ENCODE measurements at regions not wholly inside any gene's neighbourhood (a gene's known extent, or its start where the extent isn't known, plus 50 kb on each side); places are given as distances from the start of the nearest gene placed in this dataset.

DNA sequence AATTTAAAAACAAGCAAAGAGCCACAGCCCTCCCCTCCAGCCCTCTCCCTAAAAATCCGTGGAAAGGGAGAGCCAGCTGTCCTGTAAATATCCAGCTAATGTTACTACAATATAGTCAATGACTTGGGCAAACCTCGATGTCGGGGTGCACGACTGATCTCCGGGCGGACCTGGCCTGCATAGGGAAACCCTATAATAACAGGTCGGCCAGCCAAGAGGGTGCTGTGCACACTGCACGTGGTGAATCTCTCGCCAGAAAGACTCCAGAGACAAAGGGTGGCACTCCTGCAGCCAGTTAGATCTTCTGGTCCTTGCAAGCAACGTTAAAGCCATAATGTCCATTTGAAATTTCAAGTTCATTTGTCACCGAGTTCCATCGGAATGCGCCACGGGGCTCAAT is 1092.8 kb downstream of the ADGRL3 start:
- DNase-seq = no peak

DNA sequence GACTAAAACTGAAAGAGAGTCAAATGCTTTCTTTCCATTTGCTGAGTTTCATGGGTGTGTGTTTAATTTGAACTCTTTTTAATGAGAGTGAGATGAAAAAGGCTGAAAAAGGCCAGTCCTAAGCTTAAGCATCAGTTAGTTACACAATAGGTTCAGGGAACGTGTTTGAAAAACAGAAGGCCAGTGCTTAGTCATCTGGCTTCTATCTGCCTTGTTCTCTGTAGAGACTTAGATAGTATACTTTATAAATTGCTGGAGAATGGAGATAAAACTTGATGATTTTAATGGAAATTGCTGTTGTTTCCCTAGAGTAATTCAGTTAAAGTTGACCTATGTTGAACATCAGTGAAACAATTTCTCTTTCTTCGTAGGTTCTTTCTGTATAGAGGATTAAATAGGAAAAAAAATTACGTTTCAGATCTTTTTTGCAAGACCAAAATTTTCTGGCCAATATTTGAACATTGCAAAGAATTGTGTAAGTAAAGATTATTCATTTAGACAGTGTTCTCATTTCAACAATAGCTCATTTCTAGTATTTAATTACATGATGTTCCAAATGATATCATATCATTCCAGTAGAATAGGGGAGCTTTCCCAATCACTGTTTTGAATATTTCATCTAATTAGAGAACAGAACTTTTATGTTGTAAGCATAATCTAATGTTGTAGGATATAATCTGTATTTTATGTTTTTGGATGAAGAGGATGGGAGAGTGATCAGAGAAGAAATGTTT is 1088.8 kb downstream of the ADGRL3 start:
- no peak for DNase-seq

DNA sequence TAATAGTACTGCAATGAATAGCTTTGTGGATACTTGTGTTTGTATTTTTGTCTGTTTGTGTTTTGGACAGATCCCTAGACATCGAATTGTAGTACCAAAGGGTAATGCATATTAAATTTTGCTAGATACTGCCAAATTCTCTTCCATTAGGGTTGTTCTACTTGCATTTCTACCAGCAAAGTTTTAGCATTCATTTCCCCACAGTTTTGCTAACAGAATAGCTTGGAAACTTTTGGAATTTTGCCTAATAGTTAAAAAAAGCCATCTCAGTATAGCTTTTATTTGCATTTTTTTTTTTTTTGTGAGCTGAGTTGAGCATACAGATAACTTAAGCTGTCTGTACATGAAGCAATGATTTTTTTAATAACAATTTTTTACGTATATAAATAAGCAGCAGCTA is 1084.9 kb downstream of the ADGRL3 start:
- DNase-seq = no peak

DNA sequence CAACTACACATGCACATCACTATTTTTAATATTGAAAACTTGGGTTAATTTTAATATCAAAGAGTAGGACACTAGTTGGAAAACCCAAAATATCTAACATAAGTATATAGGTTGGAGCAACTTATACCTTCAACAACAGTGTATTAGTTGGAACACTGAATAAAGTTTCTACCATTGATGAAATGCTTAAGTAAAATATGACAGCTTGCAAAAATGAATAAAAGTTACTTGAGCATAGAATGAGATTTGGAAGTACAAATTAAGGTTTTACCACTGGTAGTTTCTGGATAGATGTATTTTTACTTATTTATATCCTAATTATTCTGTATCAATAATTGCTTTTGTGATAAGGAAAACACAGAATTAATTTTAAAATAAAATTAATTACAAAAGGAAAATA is 1079.6 kb downstream of the ADGRL3 start:
- DNase-seq = no peak

DNA sequence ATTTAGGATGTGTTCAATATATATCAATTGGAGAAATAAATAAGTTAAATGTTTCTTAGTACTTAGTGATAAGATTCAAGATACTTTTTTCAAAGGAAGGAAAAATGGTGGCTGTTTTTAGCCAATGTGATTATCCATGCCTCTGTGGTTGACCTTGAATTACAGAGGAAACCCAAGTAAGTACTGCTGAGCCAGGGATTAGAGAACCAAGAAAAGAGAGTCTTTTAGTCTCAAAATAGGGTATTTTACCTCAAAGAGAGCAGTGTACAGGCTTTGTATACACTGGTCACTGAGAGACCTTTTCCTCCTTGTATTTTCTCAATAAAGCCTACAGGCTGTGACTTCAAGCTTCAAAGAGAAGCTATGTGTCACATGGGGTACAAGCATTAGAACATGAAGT is 1075.3 kb downstream of the ADGRL3 start:
- DNase-seq = no peak

DNA sequence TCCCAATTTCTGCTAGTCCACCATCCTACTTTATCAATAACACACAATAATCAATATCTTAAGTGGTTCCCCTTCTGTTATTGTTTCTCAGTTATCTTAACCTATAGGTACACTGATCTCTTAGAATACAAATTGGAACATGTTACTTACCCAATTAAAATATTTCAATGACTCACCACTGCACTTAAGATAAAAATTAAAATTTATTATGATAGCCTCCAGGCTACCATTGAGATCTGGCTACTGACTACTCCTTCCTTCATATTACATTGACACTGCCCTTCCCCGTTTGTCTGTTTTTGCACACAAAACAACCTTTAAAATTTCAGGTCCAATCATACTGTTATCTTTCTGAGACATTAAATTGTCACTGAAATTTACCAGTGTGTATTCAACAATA is 1074.7 kb downstream of the ADGRL3 start:
- DNase-seq = no peak

DNA sequence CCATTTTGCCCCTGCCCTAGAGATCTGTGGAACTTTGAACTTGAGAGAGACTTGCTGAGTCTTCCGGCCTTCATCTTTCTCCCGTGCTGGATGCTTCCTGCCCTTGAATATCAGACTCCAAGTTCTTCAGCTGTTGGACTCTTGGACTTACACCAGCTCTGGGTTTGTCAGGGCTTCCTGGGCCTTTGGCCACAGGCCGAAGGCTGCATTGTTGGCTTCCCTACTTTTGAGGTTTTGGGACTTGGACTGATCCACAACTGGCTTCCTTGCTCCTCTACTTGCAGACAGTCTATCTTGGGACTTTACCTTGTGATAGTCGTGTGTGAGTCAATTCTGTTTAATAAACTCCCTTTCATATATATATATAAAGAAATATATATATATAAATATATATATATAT is 1071.0 kb downstream of the ADGRL3 start:
- no peak for DNase-seq

DNA sequence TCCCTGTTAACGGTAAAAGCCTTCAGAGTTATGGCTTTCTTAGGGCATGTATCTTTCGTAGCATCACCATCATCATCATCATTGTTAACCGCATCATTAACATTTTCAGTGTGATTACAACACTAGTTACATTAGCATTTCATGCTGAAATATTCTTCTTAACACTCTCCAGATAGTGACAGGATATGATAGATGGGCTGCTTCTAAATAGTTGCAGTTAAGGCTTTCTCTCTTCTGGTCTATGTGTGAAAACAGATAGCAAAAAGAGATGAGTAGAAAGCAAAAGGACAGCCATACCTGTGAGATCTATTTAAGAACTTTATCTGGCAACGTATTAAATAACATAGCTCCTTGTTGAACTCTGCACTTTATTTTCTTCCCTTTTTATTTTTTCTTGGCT is 1069.8 kb downstream of the ADGRL3 start:
- no peak for DNase-seq

DNA sequence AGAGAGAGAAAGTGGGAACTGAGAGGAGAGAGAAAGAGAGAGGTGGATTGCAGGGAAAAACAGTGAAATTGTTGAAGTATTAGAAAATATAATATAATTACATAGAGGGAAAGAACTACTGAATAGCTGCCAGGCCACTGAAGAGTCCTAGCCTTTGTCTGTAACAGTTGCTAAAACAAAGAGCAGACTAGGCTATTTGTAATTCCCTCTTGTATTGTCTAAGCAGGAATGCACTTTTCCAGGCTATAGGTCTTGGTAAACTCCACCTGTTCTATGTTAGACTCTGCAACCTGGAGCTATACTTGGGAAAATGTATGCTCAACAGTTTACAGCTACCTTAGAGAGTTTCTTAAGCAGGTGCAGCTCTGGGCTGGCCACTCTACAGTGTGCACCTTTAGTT is 1063.3 kb downstream of the ADGRL3 start:
- no peak for DNase-seq

DNA sequence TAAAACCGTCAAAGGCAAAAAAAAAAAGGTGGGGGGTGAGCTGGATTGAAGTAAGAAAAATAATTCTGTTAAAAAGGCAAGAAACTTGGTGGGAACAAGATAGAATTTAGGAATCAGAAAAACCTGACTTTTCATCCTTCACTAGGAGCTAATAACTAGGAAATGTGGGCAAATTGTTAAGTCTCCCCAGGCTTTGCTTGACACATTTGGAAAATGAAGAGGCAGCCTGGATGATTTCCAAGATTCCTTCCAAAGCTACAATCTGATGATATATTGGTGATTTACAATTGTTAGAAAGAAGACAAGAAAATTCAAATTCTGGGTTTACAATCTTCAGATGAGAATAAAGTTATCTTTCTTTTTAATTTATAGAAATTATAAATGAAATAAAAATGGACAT is 1062.5 kb downstream of the ADGRL3 start:
- DNase-seq = no peak

DNA sequence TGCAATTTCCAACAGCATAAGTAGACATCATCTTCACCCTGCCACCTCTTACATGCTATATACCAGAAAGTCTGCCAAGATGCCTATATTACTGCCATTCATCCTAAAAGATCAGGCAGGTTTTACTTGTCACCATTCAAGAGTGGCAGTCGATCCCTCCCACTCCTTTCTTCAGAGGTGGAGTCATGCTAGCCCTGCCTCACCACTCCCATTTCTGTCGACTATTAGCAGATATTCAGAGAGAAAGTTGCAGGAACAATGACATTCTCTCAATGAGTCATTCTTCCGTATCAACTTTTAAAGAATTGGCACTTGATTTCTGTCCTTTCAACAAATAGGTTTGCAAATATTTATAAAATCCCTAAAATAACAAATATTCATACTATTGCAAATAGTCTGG is 1060.1 kb downstream of the ADGRL3 start:
- DNase-seq = no peak

DNA sequence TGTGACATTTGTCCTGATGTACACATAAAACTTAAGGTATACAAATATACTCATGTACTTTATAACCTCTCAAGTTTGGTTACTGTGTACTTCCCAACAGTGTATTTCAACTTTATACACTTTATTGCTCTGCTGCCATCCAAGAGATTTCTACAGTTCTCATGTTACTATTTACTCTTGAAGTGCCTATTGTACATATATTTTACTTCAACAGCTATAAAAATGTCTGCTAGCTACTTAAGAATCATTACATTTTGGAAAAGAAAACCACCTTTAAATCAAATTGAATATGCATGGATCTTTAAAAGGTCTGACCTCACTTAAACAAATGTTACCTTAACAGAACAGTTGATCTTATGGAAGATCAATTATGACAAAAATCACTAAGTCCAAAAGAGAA is 1056.4 kb downstream of the ADGRL3 start:
- DNase-seq = no peak

DNA sequence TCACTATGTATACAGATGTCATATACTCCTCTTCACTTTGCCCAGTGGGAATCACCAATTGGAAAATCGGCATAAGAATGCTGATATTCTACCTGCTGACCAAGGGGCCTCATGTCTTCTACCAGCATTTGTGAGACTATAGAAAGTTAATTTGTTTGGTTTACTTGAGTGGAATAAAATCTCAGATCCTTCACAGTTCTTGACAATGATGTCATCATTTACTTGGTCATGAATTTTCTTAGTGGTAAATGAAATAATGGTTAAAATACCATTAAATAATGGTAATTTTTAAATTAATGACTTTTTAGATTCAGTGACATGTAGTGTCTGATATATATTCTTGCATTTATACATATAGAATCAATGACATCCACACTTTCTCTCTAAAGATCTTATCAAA is 1052.6 kb downstream of the ADGRL3 start:
- DNase-seq = no peak

DNA sequence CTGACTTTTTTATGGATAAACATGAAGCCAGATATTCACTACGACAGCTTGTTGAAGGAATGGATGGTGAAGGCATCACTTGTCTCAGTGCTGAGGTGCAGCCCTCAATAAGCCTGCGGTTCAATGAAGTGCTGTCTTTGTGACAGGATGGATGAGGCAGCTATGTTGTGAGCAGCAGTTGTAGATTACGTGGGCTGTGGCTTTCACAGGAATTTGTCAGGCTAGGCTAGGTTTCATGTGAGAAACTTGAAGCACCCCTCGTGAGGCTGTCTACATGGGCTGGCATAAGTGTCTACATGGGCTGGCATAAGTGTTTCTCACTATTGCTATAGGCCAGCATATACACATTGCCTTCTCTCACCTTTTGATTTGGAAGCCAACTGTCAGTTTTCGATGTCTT is 1050.0 kb downstream of the ADGRL3 start:
- DNase-seq = no peak

DNA sequence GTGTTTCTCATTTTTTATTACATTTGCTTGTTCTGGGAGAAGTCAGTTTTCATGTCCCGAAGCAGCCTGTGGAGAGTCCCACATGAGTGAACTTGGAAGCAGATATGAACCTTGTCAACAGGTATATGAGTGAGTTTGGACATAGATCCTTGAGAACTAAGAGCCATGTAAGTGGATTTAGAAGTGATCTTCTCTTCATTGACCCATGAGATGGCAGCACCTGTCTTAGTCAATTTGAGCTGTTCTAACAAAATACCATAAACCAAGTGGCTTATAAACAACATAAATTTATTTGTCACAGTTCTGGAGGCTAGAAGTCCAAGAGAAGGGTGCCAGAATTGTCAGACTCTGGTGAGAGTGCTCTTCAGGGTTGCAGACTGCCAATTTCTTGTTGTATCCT is 1043.8 kb downstream of the ADGRL3 start:
- DNase-seq = no peak

DNA sequence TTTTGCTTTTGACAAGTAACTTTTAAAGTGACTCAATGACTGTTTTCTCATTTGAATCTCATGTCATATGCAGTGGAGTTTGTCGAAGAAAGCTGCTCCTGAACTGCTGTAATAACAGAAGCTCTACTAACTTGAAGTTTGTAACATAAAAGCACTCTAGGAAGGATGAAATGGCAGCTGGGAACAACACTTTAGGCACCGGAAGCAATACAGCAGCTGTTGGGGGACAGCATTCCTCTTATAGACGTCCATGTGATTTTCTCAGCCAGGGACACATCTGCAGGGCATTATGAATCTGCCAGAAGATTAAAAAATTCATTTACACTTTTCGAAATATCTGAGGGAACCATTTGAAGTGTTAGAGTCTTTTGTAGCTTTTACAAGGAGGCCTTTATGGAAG is 1035.8 kb downstream of the ADGRL3 start:
- DNase-seq = peak; percentile 38

DNA sequence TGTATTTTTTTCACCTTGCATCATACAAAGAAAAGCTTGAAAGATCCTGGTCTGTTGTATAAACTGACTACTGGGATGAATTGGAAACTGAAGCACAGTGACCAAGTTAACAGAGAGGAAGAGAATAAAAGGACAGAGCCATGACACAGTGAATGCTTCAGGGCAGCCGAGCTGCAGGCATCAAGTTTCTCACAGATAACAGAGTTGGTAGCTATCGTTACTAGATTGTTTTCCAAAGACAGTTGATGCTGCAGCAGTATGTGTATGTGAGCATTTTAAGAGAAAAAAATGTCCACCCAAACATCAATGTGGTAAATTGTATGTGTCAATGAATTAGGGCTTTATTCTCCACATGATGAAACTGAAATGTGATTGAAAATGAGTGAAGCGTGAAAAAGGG is 1032.7 kb downstream of the ADGRL3 start:
- DNase-seq = no peak

DNA sequence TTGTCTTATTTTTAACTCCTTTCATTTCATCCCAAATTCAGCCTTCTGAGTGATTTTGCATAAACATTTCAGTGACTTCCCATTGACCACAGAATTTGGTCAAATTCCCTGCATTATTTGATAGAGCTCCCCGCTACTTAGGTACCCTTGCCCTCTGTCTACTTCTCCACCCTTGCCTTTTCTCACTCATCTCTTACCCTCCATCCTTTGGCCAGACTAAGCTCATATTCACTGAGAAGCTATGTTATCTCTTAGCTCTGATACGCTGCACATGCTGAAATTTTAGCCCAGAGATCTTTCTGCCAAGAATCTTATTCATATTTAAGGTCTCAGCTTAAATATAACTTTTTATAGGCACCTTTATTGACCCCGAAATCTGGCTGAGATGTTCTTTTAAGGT is 1031.9 kb downstream of the ADGRL3 start:
- no peak for DNase-seq

DNA sequence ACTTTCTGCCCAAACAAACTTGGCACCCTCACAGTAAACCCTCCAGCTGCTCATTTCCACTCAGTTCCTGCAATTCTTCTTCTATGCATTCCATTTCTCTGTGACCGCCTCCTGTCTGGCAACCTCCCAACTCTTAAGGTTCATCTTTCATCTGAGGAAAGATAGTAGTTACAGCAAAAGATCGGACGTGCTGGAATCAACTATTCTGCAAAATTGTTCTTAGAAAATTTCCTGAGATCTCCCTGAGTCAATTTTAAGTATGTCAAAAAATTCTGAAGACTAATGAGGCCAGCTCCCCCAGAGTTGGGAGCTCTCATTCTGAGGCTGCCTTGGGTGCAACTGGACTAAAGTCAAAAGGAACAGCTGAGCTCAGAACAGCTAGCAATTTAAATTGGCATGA is 1026.0 kb downstream of the ADGRL3 start:
- DNase-seq = peak; percentile 55

DNA sequence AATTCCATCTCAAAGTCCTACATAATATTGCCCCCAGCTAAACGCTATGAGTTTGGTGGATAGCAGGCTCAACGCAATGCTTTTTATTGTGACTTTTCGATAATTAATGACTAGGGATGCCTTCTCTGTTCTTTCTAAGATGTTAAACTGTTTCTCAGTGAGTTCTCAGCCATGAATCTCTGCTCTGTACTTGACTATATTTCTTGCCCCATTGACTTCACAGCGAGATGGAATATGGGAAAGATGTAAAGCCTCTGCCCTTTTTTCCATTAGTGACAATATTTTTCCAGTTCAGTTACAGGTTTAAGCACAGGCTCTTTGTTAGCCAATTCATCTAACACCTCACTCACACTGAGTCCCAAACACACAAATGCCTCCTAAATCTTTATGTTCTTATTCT is 1022.0 kb downstream of the ADGRL3 start:
- DNase-seq = no peak

DNA sequence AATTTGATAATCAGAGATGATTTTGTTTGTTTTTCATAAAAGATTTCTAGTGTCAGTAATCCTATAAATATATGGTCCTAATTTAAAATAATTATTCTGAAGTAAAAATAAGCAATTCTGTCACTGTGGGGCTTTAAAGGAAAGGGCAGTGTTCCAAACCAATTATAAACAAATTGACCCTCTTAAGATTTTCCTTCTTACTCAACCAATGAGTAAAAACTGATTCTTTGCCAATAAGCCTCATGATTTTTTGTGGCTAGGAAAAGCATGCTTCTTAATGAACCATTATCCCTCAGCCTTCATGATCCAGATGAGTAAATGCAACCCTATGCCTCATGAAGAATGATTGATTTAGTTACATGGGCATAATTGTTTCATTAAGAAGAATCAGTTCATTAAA is 1010.4 kb downstream of the ADGRL3 start:
- no peak for DNase-seq

DNA sequence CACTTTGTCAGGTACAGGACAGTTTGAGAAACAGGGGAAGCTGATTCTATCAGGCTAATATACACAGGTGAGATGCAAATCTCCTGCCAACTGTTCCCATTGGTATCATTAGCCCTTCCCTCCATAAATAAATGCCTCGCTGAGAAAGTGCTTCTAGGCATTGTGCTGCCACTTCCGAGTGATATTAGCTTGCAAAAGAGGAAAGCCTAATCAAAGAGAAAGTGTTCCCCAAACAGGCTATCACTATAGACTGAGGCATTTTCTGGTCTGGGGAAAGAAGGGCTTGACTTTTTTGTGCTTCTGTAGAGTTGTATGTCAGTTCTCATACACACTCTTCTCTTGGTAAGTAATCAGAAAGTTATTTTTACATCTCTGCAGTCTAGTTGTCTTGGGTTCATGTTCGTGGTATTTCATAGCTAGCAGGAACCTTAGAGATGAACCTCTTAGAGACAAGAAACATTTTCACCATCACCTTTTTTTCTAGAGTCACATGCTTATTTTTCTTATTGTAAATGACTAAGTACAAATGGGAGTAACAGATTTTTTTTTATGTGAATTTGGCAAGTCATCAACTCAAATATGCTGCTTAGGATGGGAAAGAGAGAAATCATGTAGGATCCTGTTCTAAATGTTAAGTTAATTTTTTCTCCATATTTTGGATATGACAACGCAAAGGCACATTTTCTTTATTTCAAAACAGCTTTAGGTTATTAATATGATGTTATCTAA is 1009.8 kb downstream of the ADGRL3 start:
- DNase-seq = no peak

DNA sequence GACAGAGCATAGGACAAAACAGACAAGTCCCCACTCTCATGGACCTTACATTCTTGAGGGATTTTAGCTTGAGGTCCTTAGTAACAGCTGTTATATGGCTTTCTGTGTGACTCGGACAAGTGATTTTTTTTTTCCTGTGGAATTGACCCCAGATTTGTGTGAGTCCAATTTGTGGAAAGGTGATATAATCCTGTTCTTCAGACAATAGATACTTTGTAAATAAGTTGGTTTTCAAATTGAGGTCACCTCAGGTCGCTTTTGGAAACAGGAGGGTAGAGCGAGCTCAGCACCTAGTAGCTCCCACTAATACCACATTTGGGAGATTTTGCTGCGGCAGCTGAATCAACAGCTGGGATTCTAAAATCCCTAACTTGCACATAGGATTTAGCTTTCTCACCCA is 1008.8 kb downstream of the ADGRL3 start:
- DNase-seq = no peak

DNA sequence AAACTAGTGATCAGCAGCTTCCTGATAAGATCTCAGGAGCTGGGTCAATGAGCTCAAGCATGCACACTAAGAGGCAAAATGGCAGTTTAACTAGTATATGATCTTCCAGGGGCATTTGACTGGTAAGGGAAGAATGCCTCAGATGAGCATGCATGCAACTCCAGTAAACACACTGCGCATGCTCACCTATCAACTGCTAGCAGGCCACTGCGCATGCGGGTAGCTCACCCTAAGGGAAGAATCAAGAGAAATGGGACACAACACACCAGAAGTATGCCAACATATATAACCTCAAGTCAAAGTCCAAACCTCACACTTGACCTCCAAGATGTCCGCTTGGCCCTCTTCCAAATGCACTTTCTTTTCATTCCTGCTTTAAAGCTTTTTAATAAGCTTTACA is 1004.0 kb downstream of the ADGRL3 start:
- no peak for DNase-seq

DNA sequence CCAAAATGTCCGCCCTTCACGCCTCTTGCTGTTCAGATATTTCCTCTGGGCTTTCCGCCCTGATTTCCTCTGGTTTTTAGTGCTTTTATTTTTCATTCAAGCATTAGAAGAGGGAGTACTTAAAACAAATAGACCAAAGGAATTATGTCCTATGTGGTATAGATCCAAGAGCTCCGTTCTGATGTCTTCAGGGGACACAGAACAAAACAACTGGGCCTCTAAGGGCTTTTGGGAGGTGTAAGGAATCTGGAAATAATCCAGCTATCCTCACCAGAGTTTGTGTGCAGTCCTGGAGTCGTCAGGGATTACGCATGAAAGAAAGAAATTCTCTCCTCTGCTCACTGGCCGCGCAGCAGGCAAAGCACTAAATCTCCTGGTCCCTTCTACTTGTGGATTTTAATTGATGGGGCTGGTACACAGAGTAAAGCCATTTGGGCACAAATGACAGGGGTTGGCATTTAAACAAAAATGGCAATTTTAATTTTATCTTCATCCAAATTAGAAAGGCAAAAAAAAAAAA is 999.2 kb downstream of the ADGRL3 start:
- no peak for DNase-seq
